HL-60 (cell line): ENCODE measurements at regions not wholly inside any gene's neighbourhood (a gene's known extent, or its start where the extent isn't known, plus 50 kb on each side); places are given as distances from the start of the nearest gene placed in this dataset.

ENCODE experiments used
- DNase-seq, 2 experiments: peaks; one replicate each; pipeline ENCODE4 v3.0.0-alpha.2; 2010 to 2020; ENCODE audit warnings: low read depth in 1 of 2, low spot score in 1 of 2
- H3K27ac ChIP-seq: fragments of 250-450 bp; sonication (Bioruptor Pico); replicated peaks from 2 replicates; pipeline ENCODE4 v1.5.1; 2020; ENCODE audit warnings: mild to moderate bottlenecking, moderate library complexity
- H3K27me3 ChIP-seq: fragments of 250-450 bp; sonication (Bioruptor Pico); 2 replicates; pipeline ENCODE4 v1.5.1; 2021; ENCODE audit warnings: mild to moderate bottlenecking, moderate library complexity; ENCODE audit not compliant: insufficient read depth, poor library complexity, severe bottlenecking
- H3K4me3 ChIP-seq: replicated peaks from 2 replicates; pipeline ENCODE4 v1.5.1; 2011; ENCODE audit warnings: mild to moderate bottlenecking, control low read depth, low read length; ENCODE audit not compliant: insufficient read depth
- CTCF ChIP-seq: IDR thresholded peaks from one replicate; pipeline ENCODE4 v1.5.1; 2011; ENCODE audit warnings: low read length, control low read depth, inconsistent platforms; ENCODE audit not compliant: insufficient read depth
- GABPA ChIP-seq: IDR thresholded peaks from 2 replicates; pipeline ENCODE4 v1.6.1; 2012; ENCODE audit warnings: low read depth
- POLR2AphosphoS5 ChIP-seq: IDR thresholded peaks from 2 replicates; pipeline ENCODE4 v1.6.1; 2012; ENCODE audit warnings: low read depth
- SPI1 ChIP-seq: IDR thresholded peaks from 2 replicates; pipeline ENCODE4 v1.6.1; 2012; ENCODE audit warnings: low read depth, mild to moderate bottlenecking, borderline replicate concordance
- TF ChIP-seq, protein P1 (sequence below): IDR thresholded peaks from 2 replicates; pipeline ENCODE4 v1.6.1; 2012; ENCODE audit warnings: low read depth; ENCODE audit not compliant: insufficient replicate concordance

DNA sequence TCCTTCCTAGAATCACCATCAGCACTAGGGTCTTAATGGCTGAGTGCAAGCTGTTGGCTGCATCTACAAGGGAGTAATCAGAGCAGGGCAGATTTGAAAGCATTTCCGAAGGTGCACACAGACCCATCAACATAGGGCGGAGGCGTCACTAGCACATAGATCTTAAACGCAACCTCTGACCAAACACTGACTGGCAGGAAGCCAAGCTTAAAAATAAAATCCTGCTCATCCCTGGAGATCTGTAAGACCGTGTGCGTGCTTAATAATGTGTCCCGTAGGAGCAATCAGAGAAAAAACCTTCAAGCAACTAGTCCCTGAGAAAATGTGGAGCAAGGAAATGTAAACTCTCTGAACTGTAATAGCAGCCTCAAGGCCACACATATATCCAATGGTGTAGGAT lies 470.5 kb downstream of the ETS1 start:
- no peak overlapping the region for H3K27ac ChIP-seq
- no peak for DNase-seq
- TF ChIP-seq SPI1 = no peak
- TF ChIP-seq CTCF = no peak
- TF ChIP-seq, protein P1, sequence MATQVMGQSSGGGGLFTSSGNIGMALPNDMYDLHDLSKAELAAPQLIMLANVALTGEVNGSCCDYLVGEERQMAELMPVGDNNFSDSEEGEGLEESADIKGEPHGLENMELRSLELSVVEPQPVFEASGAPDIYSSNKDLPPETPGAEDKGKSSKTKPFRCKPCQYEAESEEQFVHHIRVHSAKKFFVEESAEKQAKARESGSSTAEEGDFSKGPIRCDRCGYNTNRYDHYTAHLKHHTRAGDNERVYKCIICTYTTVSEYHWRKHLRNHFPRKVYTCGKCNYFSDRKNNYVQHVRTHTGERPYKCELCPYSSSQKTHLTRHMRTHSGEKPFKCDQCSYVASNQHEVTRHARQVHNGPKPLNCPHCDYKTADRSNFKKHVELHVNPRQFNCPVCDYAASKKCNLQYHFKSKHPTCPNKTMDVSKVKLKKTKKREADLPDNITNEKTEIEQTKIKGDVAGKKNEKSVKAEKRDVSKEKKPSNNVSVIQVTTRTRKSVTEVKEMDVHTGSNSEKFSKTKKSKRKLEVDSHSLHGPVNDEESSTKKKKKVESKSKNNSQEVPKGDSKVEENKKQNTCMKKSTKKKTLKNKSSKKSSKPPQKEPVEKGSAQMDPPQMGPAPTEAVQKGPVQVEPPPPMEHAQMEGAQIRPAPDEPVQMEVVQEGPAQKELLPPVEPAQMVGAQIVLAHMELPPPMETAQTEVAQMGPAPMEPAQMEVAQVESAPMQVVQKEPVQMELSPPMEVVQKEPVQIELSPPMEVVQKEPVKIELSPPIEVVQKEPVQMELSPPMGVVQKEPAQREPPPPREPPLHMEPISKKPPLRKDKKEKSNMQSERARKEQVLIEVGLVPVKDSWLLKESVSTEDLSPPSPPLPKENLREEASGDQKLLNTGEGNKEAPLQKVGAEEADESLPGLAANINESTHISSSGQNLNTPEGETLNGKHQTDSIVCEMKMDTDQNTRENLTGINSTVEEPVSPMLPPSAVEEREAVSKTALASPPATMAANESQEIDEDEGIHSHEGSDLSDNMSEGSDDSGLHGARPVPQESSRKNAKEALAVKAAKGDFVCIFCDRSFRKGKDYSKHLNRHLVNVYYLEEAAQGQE = no peak
- TF ChIP-seq GABPA = no peak
- H3K27me3 ChIP-seq = no peaks in the 10 kb centered on the region
- no peak overlapping the region for H3K4me3 ChIP-seq

GRCh38 chr11:128116447-128116846 lies 470.9 kb downstream of the ETS1 start:
- DNase-seq = no peak
- TF ChIP-seq GABPA = no peak
- no peak for TF ChIP-seq CTCF
- TF ChIP-seq, protein P1 = no peak
- no peak for TF ChIP-seq POLR2AphosphoS5
- no peak for TF ChIP-seq SPI1
- H3K4me3 ChIP-seq = no peak overlapping the region
- H3K27me3 ChIP-seq = no peaks in the 10 kb centered on the region
- no peak overlapping the region for H3K27ac ChIP-seq

DNA sequence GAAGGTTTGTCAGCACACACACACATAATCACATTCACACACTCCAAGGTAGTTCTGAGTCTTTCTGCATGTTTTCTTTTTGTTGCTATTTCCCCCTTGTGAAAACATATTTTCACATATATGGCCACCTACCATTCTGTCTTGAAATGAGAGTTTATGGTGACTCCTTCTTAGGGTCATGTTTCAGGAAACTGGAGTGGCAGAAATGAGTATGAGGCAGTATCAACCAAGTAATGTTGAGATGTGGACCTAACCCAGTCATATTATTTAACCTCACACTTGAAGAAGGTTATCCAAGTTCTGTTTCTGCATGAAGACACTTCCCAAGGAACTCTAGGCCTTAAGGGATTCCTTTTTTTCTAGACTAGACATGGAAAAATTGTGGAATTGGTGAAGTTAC lies 481.4 kb downstream of the ETS1 start:
- H3K27me3 ChIP-seq = no peaks in the 10 kb centered on the region
- no peak for DNase-seq
- no peak overlapping the region for H3K27ac ChIP-seq
- no peak overlapping the region for H3K4me3 ChIP-seq
- TF ChIP-seq CTCF (no peak), GABPA (no peak), SPI1 (no peak), POLR2AphosphoS5 (no peak)
- TF ChIP-seq, protein P1 = no peak
